Activated CD4-positive, alpha-beta T cell treated with anti-CD3 and anti-CD28 coated beads, Interleukin-2, Interleukin-6, amounts not matched to agents 100 ng/mL and 50 ng/mL, durations not matched to agents 16 hours and 8 hours (primary cell): ENCODE measurements at regions not wholly inside any gene's neighbourhood (a gene's known extent, or its start where the extent isn't known, plus 50 kb on each side); places are given as distances from the start of the nearest gene placed in this dataset.

Source experiments
- DNase-seq: peaks from one replicate; pipeline ENCODE4 v3.0.0-alpha.2; 2020

GRCh38 chr1:34415140-34415539 lies 238.4 kb downstream of the C1orf94 start:
- DNase-seq, result no peak

GRCh38 chr1:34418166-34418565 lies 241.5 kb downstream of the C1orf94 start:
- no peak for DNase-seq

- DNase-seq, result no peak
Measured at GRCh38 chr1:34419663-34420136, 243.0 kb downstream of the C1orf94 start.

- DNase-seq, result no peak
Measured at GRCh38 chr1:34425046-34425445, 248.3 kb downstream of the C1orf94 start.

- no peak for DNase-seq
Measured at GRCh38 chr1:34425785-34426184, 249.1 kb downstream of the C1orf94 start.

- DNase-seq, result no peak
Measured at GRCh38 chr1:34426325-34426896, 249.7 kb downstream of the C1orf94 start.

- no peak for DNase-seq
Measured at GRCh38 chr1:34427170-34427569, 250.5 kb downstream of the C1orf94 start.

- DNase-seq, result no peak
Measured at GRCh38 chr1:34433099-34433498, 256.4 kb downstream of the C1orf94 start.

GRCh38 chr1:34436836-34437235 lies 260.1 kb downstream of the C1orf94 start:
- no peak for DNase-seq

GRCh38 chr1:34441259-34442069 lies 264.8 kb downstream of the C1orf94 start:
- no peak for DNase-seq

GRCh38 chr1:34444516-34444915 lies 267.8 kb downstream of the C1orf94 start:
- DNase-seq, result no peak

GRCh38 chr1:34450325-34450724 lies 273.6 kb downstream of the C1orf94 start:
- no peak for DNase-seq

- DNase-seq, result no peak
Measured at GRCh38 chr1:34452451-34452850, 275.7 kb downstream of the C1orf94 start.

- no peak for DNase-seq
Measured at GRCh38 chr1:34455121-34455520, 278.4 kb downstream of the C1orf94 start.

GRCh38 chr1:34460193-34460592 lies 283.5 kb downstream of the C1orf94 start:
- peak; percentile 69 for DNase-seq

- no peak for DNase-seq
Measured at GRCh38 chr1:34470401-34470800, 284.4 kb upstream of the GJB5 start.

- DNase-seq, result no peak
Measured at GRCh38 chr1:34474566-34474965, 280.3 kb upstream of the GJB5 start.

GRCh38 chr1:34476371-34476770 lies 278.5 kb upstream of the GJB5 start:
- DNase-seq, result no peak

- DNase-seq, result no peak
Measured at GRCh38 chr1:34477632-34478141, 277.2 kb upstream of the GJB5 start.

GRCh38 chr1:34478515-34479076 lies 276.3 kb upstream of the GJB5 start:
- no peak for DNase-seq

GRCh38 chr1:34479731-34480130 lies 275.1 kb upstream of the GJB5 start:
- DNase-seq, result no peak

GRCh38 chr1:34488080-34488708 lies 266.7 kb upstream of the GJB5 start:
- DNase-seq, result no peak

- DNase-seq, result peak; percentile 3
Measured at GRCh38 chr1:34500451-34500850, 254.4 kb upstream of the GJB5 start.

GRCh38 chr1:34511802-34512201 lies 243.0 kb upstream of the GJB5 start:
- no peak for DNase-seq
